HUES48 (cell line): ENCODE measurements at regions not wholly inside any gene's neighbourhood (a gene's known extent, or its start where the extent isn't known, plus 50 kb on each side); places are given as distances from the start of the nearest gene placed in this dataset.
"Not testable (repeated sequence)": the region's sequence is repeated elsewhere in the genome, so short reads cannot be mapped to it uniquely, and the experiment has no call there.

Experiments
- H3K27ac ChIP-seq: one replicate; pipeline ENCODE4 v1.7.0; 2013; ENCODE audit warnings: low read depth, low read length, inconsistent platforms
- H3K27me3 ChIP-seq: 2 replicates; pipeline ENCODE4 v1.6.1; 2013; ENCODE audit warnings: mild to moderate bottlenecking, low read length; ENCODE audit not compliant: control insufficient read depth, insufficient read depth
- H3K36me3 ChIP-seq: 2 replicates; pipeline ENCODE4 v1.6.1; 2013; ENCODE audit warnings: low read length; ENCODE audit not compliant: control insufficient read depth, insufficient read depth
- H3K4me1 ChIP-seq: 2 replicates; pipeline ENCODE4 v1.6.1; 2013; ENCODE audit warnings: mild to moderate bottlenecking, low read length; ENCODE audit not compliant: control insufficient read depth, insufficient read depth
- H3K4me3 ChIP-seq: 2 replicates; pipeline ENCODE4 v1.5.1; 2013; ENCODE audit warnings: mild to moderate bottlenecking, low read depth, low read length
- H3K9ac ChIP-seq: 2 replicates; pipeline ENCODE4 v1.6.1; 2013; ENCODE audit warnings: mild to moderate bottlenecking, low read depth, low read length, moderate library complexity
- H3K9me3 ChIP-seq: 2 replicates; pipeline ENCODE4 v1.6.1; 2013; ENCODE audit warnings: low read length; ENCODE audit not compliant: control insufficient read depth, insufficient read depth

DNA sequence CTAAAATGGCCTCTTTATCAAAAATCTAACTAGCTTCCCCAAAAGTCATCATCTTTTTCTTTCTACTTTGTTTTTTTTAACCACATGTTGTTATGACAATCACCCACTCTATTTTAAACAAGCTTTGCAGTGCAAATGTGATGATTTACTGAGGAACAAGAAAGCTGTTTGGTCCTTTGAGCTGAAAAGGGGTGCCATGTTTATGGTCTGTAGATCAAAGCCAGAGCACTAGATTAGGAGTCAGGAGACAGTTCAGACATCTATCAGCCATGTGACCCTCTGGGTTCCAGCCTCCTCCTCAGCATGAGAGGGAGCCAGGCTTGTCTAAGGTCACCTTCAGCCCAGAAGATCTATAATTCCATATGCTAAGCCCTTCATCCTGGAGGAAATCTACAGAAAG is 65.9 kb downstream of the RPL22L1 start:
- Histone ChIP-seq H3K27me3 (no peaks in the 10 kb centered on the region), H3K27ac (no peak overlapping the region), H3K4me3 (no peak overlapping the region), H3K36me3 (no peaks in the 10 kb centered on the region), H3K4me1 (peaks cover 15% of the 10 kb centered on the region), H3K9ac (no peak overlapping the region), H3K9me3 (no peaks in the 10 kb centered on the region)

DNA sequence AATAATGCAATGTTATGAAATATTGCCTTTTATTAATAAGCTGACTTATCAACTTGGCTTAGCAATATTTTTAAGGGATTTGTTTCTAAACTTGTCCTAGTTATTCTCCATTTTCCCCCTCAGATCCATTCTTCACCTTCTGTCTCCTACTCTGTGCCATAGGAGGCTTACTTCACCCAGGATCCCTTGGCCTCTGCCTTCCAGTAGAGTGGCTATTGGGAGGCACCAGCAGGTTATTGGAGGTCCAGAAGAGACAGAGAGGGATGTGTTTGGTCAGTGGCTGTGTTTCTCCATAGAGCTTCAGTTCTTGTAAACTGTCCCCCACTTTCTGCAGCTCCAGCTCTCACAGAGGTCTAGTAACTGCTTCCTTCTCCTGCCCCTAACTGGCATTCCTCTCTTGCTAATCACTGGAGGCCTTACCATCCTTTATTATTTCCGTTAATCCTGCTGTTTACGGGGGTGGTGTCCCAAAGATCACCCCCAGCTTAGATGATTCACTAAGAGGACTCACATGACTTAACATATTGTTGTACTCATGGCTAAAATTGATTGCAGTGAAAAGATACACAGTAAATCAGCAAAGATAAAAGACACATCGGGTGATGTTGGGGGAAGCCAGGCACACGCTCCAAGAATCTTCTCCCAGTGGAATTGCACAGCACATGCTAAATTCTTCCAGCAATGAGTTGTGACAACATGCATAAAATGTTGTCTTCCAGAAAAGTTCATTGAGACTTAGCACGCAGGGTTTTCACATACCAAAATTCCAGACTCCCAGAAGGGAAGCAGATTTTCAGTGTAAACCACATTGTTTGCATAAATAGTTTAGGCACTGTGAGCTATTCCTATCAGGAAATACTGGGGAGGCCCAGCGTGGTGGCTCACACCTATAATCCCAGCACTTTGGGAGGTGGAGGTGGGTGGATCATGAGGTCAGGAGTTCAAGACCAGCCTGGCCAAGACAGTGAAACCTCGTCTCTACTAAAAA is 67.5 kb downstream of the RPL22L1 start:
- peaks cover 15% of the 10 kb centered on the region for H3K4me1 ChIP-seq
- H3K9me3 ChIP-seq = no peaks in the 10 kb centered on the region
- no peak overlapping the region for H3K9ac ChIP-seq
- H3K27me3 ChIP-seq = no peaks in the 10 kb centered on the region
- no peak overlapping the region for H3K4me3 ChIP-seq
- peak overlapping the region; percentile 50 for H3K27ac ChIP-seq
- H3K36me3 ChIP-seq = no peaks in the 10 kb centered on the region

DNA sequence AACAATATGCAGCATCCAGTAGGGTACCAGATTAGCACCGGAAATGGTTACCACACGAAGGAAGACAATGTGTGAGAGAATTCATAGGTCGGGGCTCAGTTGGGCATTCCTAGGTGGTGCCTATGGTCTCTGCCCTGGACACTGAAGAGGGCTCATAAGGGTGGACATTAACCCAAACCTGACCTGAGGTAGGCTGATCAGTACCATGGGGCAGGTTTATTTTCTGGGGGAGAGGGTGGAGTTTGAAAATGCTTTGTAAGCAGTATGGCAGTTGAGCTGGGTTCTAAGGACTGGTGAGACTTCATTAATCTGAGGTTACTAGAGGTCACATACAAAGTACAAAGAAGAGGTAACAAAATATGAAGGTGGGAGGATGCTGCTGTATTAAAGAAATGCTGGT is 68.4 kb downstream of the RPL22L1 start:
- Histone ChIP-seq H3K27me3 (no peaks in the 10 kb centered on the region), H3K4me3 (no peak overlapping the region), H3K36me3 (no peaks in the 10 kb centered on the region), H3K9ac (no peak overlapping the region), H3K4me1 (peaks cover 11% of the 10 kb centered on the region), H3K9me3 (0 out of 2 replicates have a peak, but pooled peaks cover 4% of the 10 kb centered on the region), H3K27ac (no peak overlapping the region)

DNA sequence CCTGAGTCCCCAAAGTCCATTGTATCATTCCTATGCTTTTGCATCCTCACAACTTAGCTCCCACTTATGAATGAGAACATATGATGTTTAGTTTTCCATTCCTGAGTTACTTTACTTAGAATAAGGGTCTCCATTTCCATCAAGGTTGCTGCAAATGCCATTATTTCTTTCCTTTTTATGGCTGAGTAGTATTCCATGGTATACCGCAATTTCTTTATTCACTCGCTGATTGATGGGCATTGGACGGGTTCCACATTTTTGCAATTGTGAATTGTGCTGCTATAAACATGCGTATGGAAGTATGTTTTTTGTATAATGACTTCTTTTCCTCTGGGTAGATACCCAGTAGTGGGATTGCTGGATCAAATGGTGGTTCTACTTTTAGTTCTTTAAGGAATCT is 69.7 kb downstream of the RPL22L1 start:
- H3K4me1 ChIP-seq, H3K9ac ChIP-seq, H3K4me3 ChIP-seq, H3K36me3 ChIP-seq, H3K9me3 ChIP-seq, H3K27me3 ChIP-seq, H3K27ac ChIP-seq: not testable (repeated sequence)

DNA sequence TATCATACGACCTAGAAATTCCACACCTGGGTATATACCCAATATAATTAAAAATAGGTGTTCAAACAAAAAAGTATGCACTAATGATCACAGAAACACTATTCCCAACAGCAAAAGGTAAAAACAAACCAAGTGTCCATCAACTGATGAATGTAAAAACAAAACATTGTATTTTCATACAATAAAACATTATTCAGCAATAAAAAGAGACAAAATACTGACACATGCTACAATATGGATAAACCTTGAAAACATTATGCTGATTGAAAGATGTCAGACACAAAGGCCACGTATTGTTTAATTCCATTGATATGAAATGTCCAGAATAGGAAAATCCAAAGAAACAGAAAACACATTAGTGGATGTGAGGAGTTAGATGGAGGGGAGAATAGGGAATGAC is 71.0 kb downstream of the RPL22L1 start:
- Histone ChIP-seq H3K9me3 (0 out of 2 replicates have a peak, but pooled peaks cover 4% of the 10 kb centered on the region), H3K36me3 (no peaks in the 10 kb centered on the region), H3K9ac (no peak overlapping the region), H3K27ac (no peak overlapping the region), H3K4me3 (no peak overlapping the region), H3K4me1 (peaks cover 8% of the 10 kb centered on the region; the same call in 1 of the 2 replicates), H3K27me3 (no peaks in the 10 kb centered on the region)

DNA sequence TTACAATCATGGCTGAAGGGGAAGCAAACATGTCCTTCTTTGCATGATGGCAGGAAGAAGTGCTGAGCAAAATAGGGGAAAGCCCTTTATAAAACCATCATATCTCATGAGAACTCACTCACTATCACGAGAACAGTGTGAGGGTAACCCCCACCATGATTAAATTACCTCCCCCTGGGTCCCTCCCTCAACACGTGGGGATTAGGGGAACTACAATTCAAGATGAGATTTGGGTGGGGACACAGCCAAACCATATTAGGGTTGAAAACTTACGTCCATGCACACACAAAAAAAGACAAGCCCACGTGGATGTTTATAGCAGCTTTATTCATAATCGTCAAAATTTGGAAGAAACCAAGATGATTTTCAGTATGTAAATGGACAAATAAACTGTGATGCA is 72.3 kb downstream of the RPL22L1 start:
- Histone ChIP-seq H3K27ac (no peak overlapping the region), H3K4me3 (no peak overlapping the region), H3K36me3 (no peaks in the 10 kb centered on the region), H3K4me1 (peaks cover 8% of the 10 kb centered on the region; the same call in 1 of the 2 replicates), H3K9ac (no peak overlapping the region), H3K27me3 (no peaks in the 10 kb centered on the region), H3K9me3 (0 out of 2 replicates have a peak, but pooled peaks cover 4% of the 10 kb centered on the region)

DNA sequence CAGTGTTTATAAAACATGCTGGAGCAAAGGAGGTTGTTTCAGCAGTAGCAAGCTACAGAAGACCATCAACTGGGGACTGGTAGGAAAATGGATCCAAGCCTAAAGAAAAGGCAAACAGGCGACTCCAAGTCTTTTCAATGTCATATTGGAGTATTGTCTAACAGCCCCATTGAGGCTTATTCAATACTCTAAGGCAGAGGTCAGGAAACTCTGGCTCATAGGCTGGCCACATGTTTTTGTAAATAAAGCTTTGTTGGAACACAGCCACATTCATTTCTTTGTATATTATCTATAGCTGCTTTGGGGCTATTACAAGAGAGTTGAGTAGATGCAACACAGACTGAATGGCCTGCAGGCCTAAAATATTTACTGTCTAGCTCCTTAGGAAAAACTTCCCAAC is 77.5 kb downstream of the RPL22L1 start:
- Histone ChIP-seq H3K4me3 (no peak overlapping the region), H3K9me3 (0 out of 2 replicates have a peak, but pooled peaks cover 4% of the 10 kb centered on the region), H3K36me3 (no peaks in the 10 kb centered on the region), H3K27ac (no peak overlapping the region), H3K9ac (no peak overlapping the region), H3K27me3 (no peaks in the 10 kb centered on the region), H3K4me1 (no peaks in the 10 kb centered on the region)

DNA sequence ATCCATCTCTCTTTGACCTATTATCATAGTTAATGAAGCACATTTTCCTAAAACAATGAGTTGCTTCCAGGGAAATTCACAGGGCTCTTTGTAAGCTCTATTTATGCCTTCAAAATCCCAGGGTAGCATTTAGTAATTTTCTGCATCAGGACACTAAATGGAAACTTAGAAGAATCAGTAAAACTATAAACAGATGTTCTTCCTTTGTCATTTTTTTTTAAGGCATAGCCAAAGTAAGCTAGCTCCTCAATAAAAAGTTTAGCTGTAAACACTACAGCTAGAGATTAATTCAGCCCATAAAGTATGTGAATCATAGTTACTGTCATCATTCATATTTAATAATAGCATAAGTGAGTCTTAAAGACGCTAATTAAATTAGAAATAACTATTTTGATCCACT is 79.3 kb downstream of the RPL22L1 start:
- Histone ChIP-seq H3K36me3 (no peaks in the 10 kb centered on the region), H3K27me3 (no peaks in the 10 kb centered on the region), H3K27ac (no peak overlapping the region), H3K9me3 (no peaks in the 10 kb centered on the region), H3K9ac (no peak overlapping the region), H3K4me1 (no peaks in the 10 kb centered on the region), H3K4me3 (no peak overlapping the region)

DNA sequence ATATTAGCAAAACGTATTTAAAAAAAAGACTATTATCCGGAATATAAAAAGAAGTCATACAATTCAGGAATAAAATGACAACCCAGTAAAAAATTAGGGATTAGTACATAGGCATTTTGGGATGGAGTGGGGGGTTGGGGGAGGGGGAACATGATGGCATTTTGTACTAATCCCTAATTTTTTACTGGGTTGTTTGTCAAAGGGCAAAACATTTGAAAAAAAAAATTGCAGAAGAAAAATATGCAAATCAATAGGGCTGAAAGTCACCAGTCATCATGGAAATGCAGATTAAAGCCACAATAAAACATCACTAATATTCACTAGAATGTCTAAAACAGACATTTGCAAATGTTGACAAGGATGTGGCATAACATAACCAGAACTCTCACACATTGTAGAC is 82.5 kb downstream of the RPL22L1 start:
- no peaks in the 10 kb centered on the region for H3K27me3 ChIP-seq
- H3K4me3 ChIP-seq = no peak overlapping the region
- H3K9me3 ChIP-seq = no peaks in the 10 kb centered on the region
- no peaks in the 10 kb centered on the region for H3K4me1 ChIP-seq
- H3K9ac ChIP-seq = no peak overlapping the region
- H3K36me3 ChIP-seq = no peaks in the 10 kb centered on the region
- no peak overlapping the region for H3K27ac ChIP-seq

DNA sequence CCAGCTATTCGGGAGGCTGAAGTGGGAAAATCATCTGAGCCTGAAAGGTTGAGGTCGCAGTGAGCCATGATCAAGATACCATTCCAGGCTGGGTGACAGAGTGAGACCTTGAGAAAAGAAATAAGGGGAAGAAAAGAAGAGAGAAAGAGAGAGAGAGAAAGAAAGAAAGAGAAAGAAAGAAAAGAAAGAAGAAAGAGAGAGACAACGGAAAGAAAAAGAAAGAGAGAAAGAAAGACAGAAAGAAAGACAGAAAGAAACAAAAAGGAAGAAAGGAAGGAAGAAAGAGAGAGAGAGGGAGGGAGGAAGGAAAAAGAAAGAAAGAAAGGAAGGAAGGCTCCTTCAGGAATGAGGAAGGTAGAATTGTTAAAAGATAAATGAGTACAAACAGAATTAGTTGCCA is 84.5 kb downstream of the RPL22L1 start:
- Histone ChIP-seq H3K36me3 (no peaks in the 10 kb centered on the region), H3K27me3 (no peaks in the 10 kb centered on the region), H3K9ac (no peak overlapping the region), H3K9me3 (no peaks in the 10 kb centered on the region), H3K4me1 (no peaks in the 10 kb centered on the region), H3K27ac (no peak overlapping the region), H3K4me3 (no peak overlapping the region)

DNA sequence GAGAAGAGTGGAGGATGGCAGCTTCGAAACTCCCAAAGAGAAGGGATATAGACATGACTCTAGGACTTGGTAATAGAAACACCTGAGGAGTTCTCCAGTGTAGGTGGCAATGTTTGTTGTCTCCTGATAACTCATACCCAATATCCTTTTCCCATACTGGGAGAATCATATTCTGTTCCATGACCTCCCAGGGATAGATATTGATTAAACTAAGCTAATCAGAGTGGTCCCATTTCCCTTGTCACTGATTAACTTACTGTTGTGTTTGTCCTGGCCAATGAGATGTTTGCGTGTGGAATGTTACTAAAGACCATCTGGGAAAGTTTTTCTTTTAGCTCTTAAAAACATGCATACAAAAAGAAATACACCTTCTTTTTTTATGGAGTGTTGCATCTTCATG is 85.6 kb downstream of the RPL22L1 start:
- no peak overlapping the region for H3K27ac ChIP-seq
- no peak overlapping the region for H3K4me3 ChIP-seq
- no peaks in the 10 kb centered on the region for H3K36me3 ChIP-seq
- no peak overlapping the region for H3K9ac ChIP-seq
- H3K4me1 ChIP-seq = no peaks in the 10 kb centered on the region
- no peaks in the 10 kb centered on the region for H3K9me3 ChIP-seq
- H3K27me3 ChIP-seq = no peaks in the 10 kb centered on the region
